Activated CD4-positive, alpha-beta T cell treated with anti-CD3 and anti-CD28 coated beads for 36 hours (primary cell): ENCODE measurements at regions not wholly inside any gene's neighbourhood (a gene's known extent, or its start where the extent isn't known, plus 50 kb on each side); places are given as distances from the start of the nearest gene placed in this dataset.

Source experiments
- ATAC-seq: fragments of 200-7000 bp; cut with Tn5 transposase; one replicate; pipeline ENCODE4 v1.10.0; 2021; ENCODE audit warnings: mild to moderate bottlenecking, moderate library complexity
- CTCF ChIA-PET: fragments of 350-600 bp; sonication (Branson Sonifier 250); formaldehyde crosslinking; loops from one replicate; lab custom pipeline; 2021; ENCODE audit warnings: antibody characterized with exemption; lab: Charles Lee
- POLR2A ChIA-PET: fragments of 350-600 bp; sonication (Branson Sonifier 250); formaldehyde crosslinking; loops from one replicate; lab custom pipeline; 2021; ENCODE audit warnings: antibody characterized with exemption, inconsistent platforms; lab: Charles Lee
- DNase-seq: peaks from one replicate; pipeline ENCODE4 v3.0.0-alpha.2; 2020
- H3K27ac Mint-ChIP-seq: one replicate; pipeline ENCODE4 v1.8.0; 2021; ENCODE audit warnings: mixed read lengths
- H3K27me3 Mint-ChIP-seq: one replicate; pipeline ENCODE4 v1.8.0; 2021; ENCODE audit warnings: mixed read lengths
- H3K36me3 Mint-ChIP-seq: one replicate; pipeline ENCODE4 v1.8.0; 2021; ENCODE audit warnings: low read depth, mixed read lengths
- H3K4me1 Mint-ChIP-seq: one replicate; pipeline ENCODE4 v1.8.0; 2021; ENCODE audit warnings: mixed read lengths
- H3K4me3 Mint-ChIP-seq: one replicate; pipeline ENCODE4 v1.8.0; 2021; ENCODE audit warnings: mild to moderate bottlenecking, moderate library complexity, mixed read lengths
- H3K9me3 Mint-ChIP-seq: one replicate; pipeline ENCODE4 v1.8.0; 2021; ENCODE audit warnings: low read depth, mixed read lengths
- intact Hi-C, 2 experiments: fragments of 100-400 bp; cut with DNase I in 1 of 2; cut with micrococcal nuclease in 1 of 2; formaldehyde crosslinking; loops; one replicate each; pipeline versions ENCODE4 v1.14.2 to v1.15.1; 2022 to 2024; cut with DNase I, micrococcal nuclease

- intact Hi-C loops, result no loop called here
- DNase-seq (no peak), ATAC-seq (no peak)
- no peak overlapping the region for H3K4me3 Mint-ChIP-seq
- POLR2A ChIA-PET, result no interaction called here
- CTCF ChIA-PET, result interaction anchor here (0.9 to 1.7 kb wide), 3 partner anchors 11 to 139 kb away, joined by 3 to 4 read pairs (median 3); no protein-coding TSS in a partner anchor
- H3K27me3 Mint-ChIP-seq, result no peaks in the 10 kb centered on the region
- peaks cover 5% of the 10 kb centered on the region for H3K36me3 Mint-ChIP-seq
- peaks cover 18% of the 10 kb centered on the region for H3K4me1 Mint-ChIP-seq
- H3K9me3 Mint-ChIP-seq, result peaks cover 3% of the 10 kb centered on the region
- no peak overlapping the region for H3K27ac Mint-ChIP-seq
Observed at GRCh38 chr2:195520671-195521155, 136.3 kb upstream of the SLC39A10 start.

GRCh38 chr2:195515551-195515950, 141.5 kb upstream of the SLC39A10 start:
- Mint-ChIP-seq H3K9me3 (peaks cover 3% of the 10 kb centered on the region), H3K36me3 (no peaks in the 10 kb centered on the region), H3K27ac (no peak overlapping the region), H3K27me3 (no peaks in the 10 kb centered on the region), H3K4me1 (peaks cover 8% of the 10 kb centered on the region), H3K4me3 (no peak overlapping the region)
- ChIA-PET CTCF (interaction anchor here (1.3 kb wide), 1 partner anchor 17 kb away, joined by 3 read pairs; no protein-coding TSS in a partner anchor), POLR2A (no interaction called here)
- no peak for DNase-seq
- intact Hi-C loops, result no loop called here
- ATAC-seq, result no peak

GRCh38 chr2:195514365-195514764, 142.7 kb upstream of the SLC39A10 start:
- peaks cover 10% of the 10 kb centered on the region for H3K4me1 Mint-ChIP-seq
- H3K4me3 Mint-ChIP-seq, result no peak overlapping the region
- H3K36me3 Mint-ChIP-seq, result no peaks in the 10 kb centered on the region
- no peaks in the 10 kb centered on the region for H3K27me3 Mint-ChIP-seq
- intact Hi-C loops, result no loop called here
- no peak overlapping the region for H3K27ac Mint-ChIP-seq
- ChIA-PET CTCF (interaction anchor here (1.3 kb wide), 1 partner anchor 18 kb away, joined by 3 read pairs; no protein-coding TSS in a partner anchor), POLR2A (no interaction called here)
- ATAC-seq (no peak), DNase-seq (no peak)
- H3K9me3 Mint-ChIP-seq, result peaks cover 3% of the 10 kb centered on the region

- no peak for DNase-seq
- Mint-ChIP-seq H3K27ac (no peak overlapping the region), H3K4me3 (no peak overlapping the region), H3K4me1 (peaks cover 10% of the 10 kb centered on the region), H3K27me3 (no peaks in the 10 kb centered on the region), H3K9me3 (peaks cover 3% of the 10 kb centered on the region), H3K36me3 (no peaks in the 10 kb centered on the region)
- ChIA-PET CTCF (no interaction called here), POLR2A (no interaction called here)
- intact Hi-C loops, result no loop called here
- no peak for ATAC-seq
Observed at GRCh38 chr2:195513119-195513518, 143.9 kb upstream of the SLC39A10 start.

- Mint-ChIP-seq H3K4me3 (no peak overlapping the region), H3K9me3 (peaks cover 6% of the 10 kb centered on the region), H3K27ac (no peak overlapping the region), H3K4me1 (peaks cover 2% of the 10 kb centered on the region), H3K36me3 (peaks cover 3% of the 10 kb centered on the region), H3K27me3 (no peaks in the 10 kb centered on the region)
- ATAC-seq (no peak), DNase-seq (no peak)
- POLR2A ChIA-PET, result interaction anchor here (0.6 kb wide), 1 partner anchor 55 kb away, joined by 3 read pairs; no protein-coding TSS in a partner anchor
- intact Hi-C loops, result no loop called here
- CTCF ChIA-PET, result interaction anchor here (1.0 to 1.2 kb wide), 2 partner anchors 11 to 32 kb away, joined by 3 to 4 read pairs; no protein-coding TSS in a partner anchor
Observed at GRCh38 chr2:195509551-195509950, 147.5 kb upstream of the SLC39A10 start.

GRCh38 chr2:195508139-195508455, 148.9 kb upstream of the SLC39A10 start:
- Mint-ChIP-seq H3K9me3 (peaks cover 6% of the 10 kb centered on the region), H3K4me3 (no peak overlapping the region), H3K4me1 (peaks cover 4% of the 10 kb centered on the region), H3K27me3 (no peaks in the 10 kb centered on the region), H3K36me3 (peaks cover 3% of the 10 kb centered on the region), H3K27ac (no peak overlapping the region)
- ChIA-PET CTCF (interaction anchor here (0.6 to 1.2 kb wide), 2 partner anchors 8 to 754 kb away, joined by 3 read pairs; no protein-coding TSS in a partner anchor), POLR2A (no interaction called here)
- no peak for ATAC-seq
- DNase-seq, result no peak
- intact Hi-C loops, result no loop called here

GRCh38 chr2:195507447-195508138, 149.4 kb upstream of the SLC39A10 start:
- no peak for DNase-seq
- Mint-ChIP-seq H3K4me3 (no peak overlapping the region), H3K27ac (no peak overlapping the region), H3K36me3 (peaks cover 3% of the 10 kb centered on the region), H3K9me3 (peaks cover 6% of the 10 kb centered on the region), H3K27me3 (no peaks in the 10 kb centered on the region), H3K4me1 (peaks cover 6% of the 10 kb centered on the region)
- intact Hi-C loops, result no loop called here
- ChIA-PET POLR2A (no interaction called here), CTCF (interaction anchor here (0.6 to 1.2 kb wide), 2 partner anchors 8 to 152 kb away, joined by 3 read pairs; no protein-coding TSS in a partner anchor)
- no peak for ATAC-seq

- ATAC-seq (no peak), DNase-seq (no peak)
- POLR2A ChIA-PET, result no interaction called here
- H3K4me3 Mint-ChIP-seq, result no peak overlapping the region
- peaks cover 7% of the 10 kb centered on the region for H3K4me1 Mint-ChIP-seq
- H3K27me3 Mint-ChIP-seq, result no peaks in the 10 kb centered on the region
- peaks cover 3% of the 10 kb centered on the region for H3K36me3 Mint-ChIP-seq
- H3K27ac Mint-ChIP-seq, result no peak overlapping the region
- H3K9me3 Mint-ChIP-seq, result peaks cover 6% of the 10 kb centered on the region
- intact Hi-C loops, result no loop called here
- CTCF ChIA-PET, result no interaction called here
Observed at GRCh38 chr2:195505701-195506100, 151.3 kb upstream of the SLC39A10 start.

- Mint-ChIP-seq H3K27me3 (no peaks in the 10 kb centered on the region), H3K4me1 (peaks cover 19% of the 10 kb centered on the region), H3K36me3 (peaks cover 3% of the 10 kb centered on the region), H3K4me3 (no peak overlapping the region), H3K9me3 (peaks cover 6% of the 10 kb centered on the region), H3K27ac (no peak overlapping the region)
- ChIA-PET CTCF (no interaction called here), POLR2A (no interaction called here)
- intact Hi-C loops, result no loop called here
- DNase-seq (no peak), ATAC-seq (no peak)
Observed at GRCh38 chr2:195503208-195503607, 153.8 kb upstream of the SLC39A10 start.

GRCh38 chr2:195501746-195502145, 155.3 kb upstream of the SLC39A10 start:
- CTCF ChIA-PET, result interaction anchor here (0.6 to 1.0 kb wide), 2 partner anchors 30 to 77 kb away, joined by 3 to 4 read pairs; no protein-coding TSS in a partner anchor
- intact Hi-C loops, result no loop called here
- ATAC-seq, result no peak

GRCh38 chr2:195500879-195501278, 156.1 kb upstream of the SLC39A10 start:
- DNase-seq, result no peak
- CTCF ChIA-PET, result no interaction called here
- peaks cover 31% of the 10 kb centered on the region for H3K4me1 Mint-ChIP-seq

More at GRCh38 chr2:195501746-195502145, 155.3 kb upstream of the SLC39A10 start:
- Mint-ChIP-seq H3K9me3 (no peaks in the 10 kb centered on the region), H3K27me3 (no peaks in the 10 kb centered on the region), H3K27ac (no peak overlapping the region), H3K4me3 (no peak overlapping the region), H3K36me3 (no peaks in the 10 kb centered on the region), H3K4me1 (peaks cover 28% of the 10 kb centered on the region)
- no peak for DNase-seq
- POLR2A ChIA-PET, result interaction anchor here (0.7 kb wide), 1 partner anchor 235 kb away, joined by 3 read pairs; no protein-coding TSS in a partner anchor

More at GRCh38 chr2:195500879-195501278, 156.1 kb upstream of the SLC39A10 start:
- Mint-ChIP-seq H3K27ac (no peak overlapping the region), H3K9me3 (no peaks in the 10 kb centered on the region), H3K4me3 (no peak overlapping the region), H3K36me3 (no peaks in the 10 kb centered on the region), H3K27me3 (no peaks in the 10 kb centered on the region)
- POLR2A ChIA-PET, result no interaction called here
- no peak for ATAC-seq
- intact Hi-C loops, result no loop called here
